Embryonic facial prominence (tissue), 1 donor: ENCODE measurements at regions not wholly inside any gene's neighbourhood (a gene's known extent, or its start where the extent isn't known, plus 50 kb on each side); places are given as distances from the start of the nearest gene placed in this dataset.
"Not testable (repeated sequence)": the region's sequence is repeated elsewhere in the genome, so short reads cannot be mapped to it uniquely, and the experiment has no call there.

Experiments used
- DNase-seq: peaks from one replicate; pipeline ENCODE4 v3.0.0-alpha.2; 2016; ENCODE audit errors: extremely low spot score

GRCh38 chr2:163119966-163120365 lies 281.4 kb upstream of the KCNH7 start:
- no peak for DNase-seq

GRCh38 chr2:163086940-163087339 lies 248.4 kb upstream of the KCNH7 start:
- DNase-seq = no peak

GRCh38 chr2:163085366-163086024 lies 246.9 kb upstream of the KCNH7 start:
- DNase-seq = not testable (repeated sequence)

- DNase-seq = no peak
Observed at GRCh38 chr2:163081754-163082153, 243.2 kb upstream of the KCNH7 start.

- no peak for DNase-seq
Observed at GRCh38 chr2:163077241-163077640, 238.7 kb upstream of the KCNH7 start.

- DNase-seq = no peak
Observed at GRCh38 chr2:163066085-163066484, 227.5 kb upstream of the KCNH7 start.

GRCh38 chr2:163062524-163062923 lies 224.0 kb upstream of the KCNH7 start:
- DNase-seq = no peak

- DNase-seq = no peak
Observed at GRCh38 chr2:163046615-163047014, 208.0 kb upstream of the KCNH7 start.

GRCh38 chr2:163045830-163046229 lies 207.3 kb upstream of the KCNH7 start:
- no peak for DNase-seq

GRCh38 chr2:163044114-163044513 lies 205.5 kb upstream of the KCNH7 start:
- DNase-seq = no peak

GRCh38 chr2:163043201-163043600 lies 204.6 kb upstream of the KCNH7 start:
- DNase-seq = no peak

GRCh38 chr2:163039266-163039665 lies 200.7 kb upstream of the KCNH7 start:
- no peak for DNase-seq

- no peak for DNase-seq
Observed at GRCh38 chr2:163028807-163029206, 190.2 kb upstream of the KCNH7 start.

- DNase-seq = not testable (repeated sequence)
Observed at GRCh38 chr2:163026136-163026775, 187.7 kb upstream of the KCNH7 start.

GRCh38 chr2:163016882-163017281 lies 178.3 kb upstream of the KCNH7 start:
- not testable (repeated sequence) for DNase-seq

GRCh38 chr2:163011000-163011399 lies 172.4 kb upstream of the KCNH7 start:
- no peak for DNase-seq

- no peak for DNase-seq
Observed at GRCh38 chr2:163008642-163009041, 170.1 kb upstream of the KCNH7 start.

- no peak for DNase-seq
Observed at GRCh38 chr2:162994718-162995117, 156.2 kb upstream of the KCNH7 start.

- DNase-seq = no peak
Observed at GRCh38 chr2:162992828-162993227, 154.3 kb upstream of the KCNH7 start.

GRCh38 chr2:162989507-162989906 lies 150.9 kb upstream of the KCNH7 start:
- no peak for DNase-seq

- no peak for DNase-seq
Observed at GRCh38 chr2:162974771-162975170, 136.2 kb upstream of the KCNH7 start.

- DNase-seq = no peak
Observed at GRCh38 chr2:162972383-162972782, 133.8 kb upstream of the KCNH7 start.

GRCh38 chr2:162968306-162968705 lies 129.7 kb upstream of the KCNH7 start:
- no peak for DNase-seq

- DNase-seq = no peak
Observed at GRCh38 chr2:162967811-162968210, 129.2 kb upstream of the KCNH7 start.
